M059J (cell line): ENCODE measurements at regions not wholly inside any gene's neighbourhood (a gene's known extent, or its start where the extent isn't known, plus 50 kb on each side); places are given as distances from the start of the nearest gene placed in this dataset.
"Not testable (repeated sequence)": the region's sequence is repeated elsewhere in the genome, so short reads cannot be mapped to it uniquely, and the experiment has no call there.

Experiments
- DNase-seq: peaks from one replicate; pipeline ENCODE4 v3.0.0-alpha.2; 2012; ENCODE audit warnings: low read depth

DNA sequence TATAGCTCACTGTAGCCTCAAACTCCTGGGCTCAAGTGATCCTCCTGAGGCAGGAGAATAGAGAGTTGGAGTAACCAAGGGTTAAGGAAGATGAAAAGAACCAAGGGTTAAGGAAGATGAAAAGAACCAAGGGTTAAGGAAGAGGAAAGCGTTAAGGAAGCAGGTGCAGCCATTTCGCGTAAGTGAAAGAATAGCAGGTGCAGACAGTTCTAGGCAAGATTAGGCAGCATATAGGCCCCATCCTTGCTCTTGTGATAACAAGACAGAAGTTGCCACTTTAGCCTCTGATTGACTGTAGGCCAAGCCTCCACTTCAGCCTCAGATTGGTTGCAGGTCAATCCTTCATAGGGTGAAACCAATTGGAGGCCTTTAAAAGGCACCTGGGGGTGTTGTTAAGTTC lies 677.4 kb downstream of the PDCD6IP start:
- DNase-seq: no peak

- DNase-seq: no peak
Observed at GRCh38 chr3:34483311-34483887, 685.0 kb downstream of the PDCD6IP start.

DNA sequence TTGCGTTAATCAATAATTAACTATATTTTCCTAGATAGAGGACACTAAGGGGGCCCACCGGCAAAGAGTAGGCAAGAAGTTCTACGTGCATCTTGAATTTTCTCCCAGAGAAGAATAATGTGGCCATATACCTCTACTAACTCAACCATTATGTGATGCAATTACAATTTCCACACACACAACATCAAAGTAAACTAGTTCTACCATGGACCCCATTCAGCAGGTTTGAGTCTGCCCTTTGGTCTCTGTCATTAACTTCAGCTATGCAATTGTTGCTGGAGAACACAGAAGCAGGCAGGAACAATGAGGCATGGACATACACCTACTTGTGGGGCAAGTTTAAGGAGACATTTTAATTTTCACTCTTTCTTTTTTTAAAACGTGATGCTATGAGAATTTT lies 705.9 kb downstream of the PDCD6IP start:
- no peak for DNase-seq

DNA sequence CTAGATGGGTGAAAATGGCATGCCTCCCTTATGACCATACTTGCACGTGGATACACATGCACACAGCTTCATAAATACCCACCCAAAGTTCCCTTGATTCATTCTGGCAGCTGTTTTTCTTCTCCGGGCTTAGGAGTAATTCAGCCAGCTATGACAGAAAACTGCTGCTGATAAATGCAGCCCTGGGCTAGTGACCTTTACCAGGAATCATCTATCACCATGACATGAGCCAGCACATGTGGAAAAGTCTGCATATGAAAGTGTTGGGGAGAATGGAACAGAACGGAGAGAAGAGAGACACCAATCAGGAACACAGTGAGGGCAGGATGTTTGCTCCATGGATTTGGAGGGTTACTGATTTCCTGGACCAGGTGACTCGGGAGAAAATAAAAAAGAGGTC lies 706.3 kb downstream of the PDCD6IP start:
- DNase-seq: no peak

GRCh38 chr3:34508732-34509131 lies 710.3 kb downstream of the PDCD6IP start:
- DNase-seq: no peak

DNA sequence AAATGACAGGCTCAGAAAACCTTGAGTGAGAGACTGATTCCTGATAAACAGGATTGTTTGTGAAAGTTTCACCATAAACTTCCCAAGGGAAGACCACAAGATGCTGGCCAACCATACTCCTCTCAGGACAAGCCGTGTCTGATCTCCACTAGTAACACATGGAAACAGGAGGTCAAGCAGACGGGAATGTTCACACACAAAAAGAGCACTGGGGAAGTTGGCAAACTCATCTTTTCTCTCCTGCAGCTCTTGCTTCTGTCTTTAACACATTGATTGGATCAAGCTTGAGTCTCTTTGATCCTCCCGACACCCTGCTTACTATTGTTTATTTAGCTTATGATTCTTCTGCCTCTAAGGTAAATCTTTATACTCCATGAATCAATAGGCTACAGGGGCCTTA lies 713.5 kb downstream of the PDCD6IP start:
- DNase-seq: no peak

DNA sequence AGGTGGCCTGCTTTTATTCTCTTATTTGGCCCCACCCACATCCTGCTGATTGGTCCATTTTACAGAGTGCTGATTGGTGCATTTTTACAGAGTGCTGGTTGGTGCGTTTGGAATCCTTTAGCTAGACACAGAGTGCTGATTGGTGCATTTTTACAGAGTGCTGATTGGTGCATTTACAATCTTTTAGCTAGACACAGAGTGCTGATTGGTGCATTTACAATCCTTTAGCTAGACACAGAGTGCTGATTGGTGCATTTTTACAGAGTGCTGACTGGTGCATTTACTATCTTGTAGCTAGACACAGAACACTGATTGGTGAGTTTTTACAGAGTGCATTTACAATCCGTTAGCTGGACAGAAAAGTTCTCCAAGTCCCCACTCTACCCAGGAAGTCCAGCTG lies 720.6 kb downstream of the PDCD6IP start:
- not testable (repeated sequence) for DNase-seq

DNA sequence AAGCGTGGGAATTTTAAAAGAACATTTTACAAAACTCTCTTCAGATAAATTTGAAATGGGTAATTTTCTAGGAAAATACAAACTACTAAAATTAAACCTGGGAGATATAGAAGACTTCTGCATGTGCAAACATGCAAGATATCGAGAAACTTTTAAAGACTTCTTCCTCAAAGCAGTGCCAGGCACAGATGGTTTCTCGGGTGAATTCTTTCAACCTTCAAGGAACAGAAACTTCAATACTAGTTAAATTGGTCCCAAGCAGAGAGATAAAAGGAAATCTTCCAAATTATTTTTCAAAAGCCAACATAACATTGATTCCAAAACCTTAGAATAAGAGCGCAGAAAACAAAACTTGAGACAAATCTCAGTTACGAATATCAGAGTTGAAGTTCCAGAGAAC lies 732.7 kb downstream of the PDCD6IP start:
- no peak for DNase-seq

- DNase-seq: no peak
Observed at GRCh38 chr3:34533451-34533850, 735.0 kb downstream of the PDCD6IP start.

GRCh38 chr3:34534013-34534412 lies 735.6 kb downstream of the PDCD6IP start:
- DNase-seq: no peak

GRCh38 chr3:34544136-34544535 lies 745.7 kb downstream of the PDCD6IP start:
- no peak for DNase-seq

DNA sequence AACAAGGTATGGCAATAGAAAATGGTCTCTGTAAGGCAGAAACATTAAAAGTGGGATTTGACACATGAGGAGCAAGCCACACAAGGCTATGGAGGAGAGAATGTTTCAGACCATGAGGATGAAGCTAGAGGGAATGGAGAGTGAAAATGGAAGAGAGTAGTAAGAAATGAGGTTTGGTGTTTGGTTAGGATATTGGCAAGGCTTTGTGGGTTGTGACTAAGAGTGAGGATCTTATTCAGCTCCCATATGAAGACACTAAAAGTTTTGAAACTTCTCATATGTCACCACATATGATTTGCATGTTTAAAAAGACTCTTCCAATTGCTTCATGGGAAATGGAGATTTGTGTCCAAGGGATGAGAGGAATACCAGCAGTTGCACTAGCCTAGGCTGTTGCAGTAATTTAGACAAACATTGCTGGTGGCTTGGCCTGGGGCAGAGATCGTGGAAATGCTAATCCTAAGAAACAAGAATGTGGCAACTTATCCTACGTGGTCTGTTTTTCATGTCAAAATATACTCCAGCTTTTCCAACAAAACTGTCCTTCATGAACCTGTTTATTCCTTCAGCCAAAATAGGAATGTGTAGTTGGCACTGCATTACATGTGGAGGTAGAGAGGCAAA lies 749.0 kb downstream of the PDCD6IP start:
- no peak for DNase-seq

GRCh38 chr3:34567266-34567665 lies 768.8 kb downstream of the PDCD6IP start:
- no peak for DNase-seq

DNA sequence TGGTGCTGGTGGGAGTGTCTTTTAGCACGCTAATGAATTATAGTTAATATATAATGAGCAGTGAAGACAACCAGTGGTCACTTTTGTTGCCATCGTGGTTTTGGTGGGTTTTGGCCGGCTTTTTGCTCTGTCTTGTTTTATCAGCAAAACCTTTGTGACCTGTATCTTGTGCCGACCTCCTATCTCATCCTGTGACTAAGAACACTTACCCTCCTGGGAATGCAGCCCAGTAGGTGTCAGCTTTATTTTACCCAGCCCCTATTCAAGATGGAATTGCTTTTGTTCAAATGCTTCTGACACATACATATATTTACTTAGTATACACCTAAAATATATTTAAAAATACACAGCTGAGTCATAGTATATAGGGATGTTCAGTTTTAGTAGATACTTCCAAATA lies 770.3 kb downstream of the PDCD6IP start:
- DNase-seq: no peak

DNA sequence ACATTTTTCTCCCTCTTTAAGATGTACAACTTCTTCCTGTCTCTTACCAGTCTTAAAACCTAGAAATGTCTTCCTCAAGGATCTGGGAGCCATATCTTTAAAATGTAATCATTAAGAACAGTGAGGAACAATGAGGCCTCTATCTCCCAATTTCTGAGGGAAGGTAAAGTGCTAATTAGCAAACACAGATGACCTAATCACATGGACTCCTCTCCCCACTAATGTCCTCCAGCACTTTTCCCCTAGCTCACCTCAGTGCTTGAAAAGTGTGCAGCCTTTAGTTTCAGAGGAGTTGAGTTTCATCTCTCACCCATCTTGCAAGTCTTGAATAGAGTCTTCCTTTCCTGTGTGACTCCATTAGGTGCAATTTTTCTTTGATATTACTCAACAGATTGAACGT lies 771.0 kb downstream of the PDCD6IP start:
- DNase-seq: no peak

- no peak for DNase-seq
Observed at GRCh38 chr3:34570916-34571705, 772.7 kb downstream of the PDCD6IP start.

GRCh38 chr3:34571714-34572113 lies 773.3 kb downstream of the PDCD6IP start:
- no peak for DNase-seq

DNA sequence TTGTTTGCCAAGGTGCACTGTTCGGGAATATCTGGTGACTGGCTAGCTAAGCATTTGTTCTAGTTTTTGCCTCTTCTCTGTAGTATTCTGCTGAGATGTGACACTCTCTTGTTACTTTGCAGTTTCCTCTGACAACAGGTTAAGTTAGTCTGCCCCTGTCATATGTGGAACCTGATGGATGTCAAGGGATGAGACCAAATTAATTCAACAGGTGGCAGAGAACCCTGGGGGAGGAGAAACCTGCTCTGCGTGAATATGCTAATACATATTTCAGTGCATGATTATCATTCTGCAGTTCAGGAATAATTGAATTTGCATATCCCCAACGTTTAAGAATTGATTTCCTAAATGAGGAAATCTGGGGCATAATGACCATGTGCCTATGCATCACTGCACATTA lies 777.3 kb downstream of the PDCD6IP start:
- no peak for DNase-seq

DNA sequence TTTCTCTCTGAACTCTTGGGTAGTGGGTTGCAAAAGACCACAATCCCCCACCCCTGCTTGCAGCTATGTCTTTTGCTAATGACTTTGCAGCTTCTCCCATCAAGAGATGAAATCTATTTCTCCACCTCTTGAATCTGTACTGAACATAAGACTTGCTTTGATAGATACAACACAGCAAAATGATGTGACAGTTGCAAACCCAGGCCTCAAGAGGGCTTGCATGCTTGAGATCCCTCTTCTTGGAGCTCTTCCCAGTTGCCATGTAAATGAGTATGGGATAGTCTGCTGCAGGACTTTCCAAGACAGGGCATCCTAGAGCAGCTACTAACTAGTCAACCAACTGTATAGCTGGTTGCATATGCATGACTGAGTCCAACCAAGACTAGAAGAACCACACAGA lies 783.6 kb downstream of the PDCD6IP start:
- no peak for DNase-seq

- DNase-seq: no peak
Observed at GRCh38 chr3:34583451-34583850, 785.0 kb downstream of the PDCD6IP start.

DNA sequence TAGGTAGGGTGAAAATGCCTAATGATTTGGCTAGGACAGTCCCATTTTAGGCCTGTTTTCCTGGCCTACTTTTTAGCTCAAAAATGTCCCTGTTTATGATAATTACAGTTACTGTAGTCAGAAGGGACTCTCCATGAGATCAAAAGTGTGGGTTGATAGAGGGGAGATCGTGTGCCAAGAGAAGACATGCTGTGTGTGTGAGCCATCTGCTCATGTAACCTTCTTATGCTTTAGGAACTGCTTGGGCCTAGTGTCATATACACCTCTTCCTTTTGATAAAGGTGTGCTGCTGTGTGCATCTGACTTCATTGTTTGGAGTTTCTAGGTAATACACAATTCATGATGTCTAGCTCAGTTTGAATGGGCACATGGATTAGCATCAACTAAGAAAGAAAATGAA lies 786.5 kb downstream of the PDCD6IP start:
- no peak for DNase-seq

GRCh38 chr3:34599595-34599994 lies 801.2 kb downstream of the PDCD6IP start:
- DNase-seq: no peak

DNA sequence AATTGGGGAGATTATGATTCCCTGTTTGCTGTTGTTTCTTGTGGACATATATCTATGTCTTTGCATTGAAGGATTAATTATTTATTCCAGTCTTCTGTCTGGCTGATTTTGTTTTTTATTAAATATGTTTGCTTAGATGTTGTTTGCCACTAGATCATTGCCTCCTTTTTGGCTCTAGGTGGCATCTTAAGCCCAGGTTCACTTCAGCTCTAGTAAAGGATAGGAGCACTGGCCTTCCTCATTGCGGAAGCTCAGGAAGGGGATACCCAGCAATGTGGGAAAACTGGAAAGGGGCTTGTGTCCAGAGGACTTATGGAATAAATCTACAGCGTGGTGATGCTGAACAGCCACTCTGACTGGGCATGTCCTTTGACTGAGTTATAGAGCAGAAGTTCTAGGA lies 821.6 kb downstream of the PDCD6IP start:
- DNase-seq: no peak
